ENCODE measurements at regions not wholly inside any gene's neighbourhood (a gene's known extent, or its start where the extent isn't known, plus 50 kb on each side); places are given as distances from the start of the nearest gene placed in this dataset.
"Not testable (repeated sequence)": the region's sequence is repeated elsewhere in the genome, so short reads cannot be mapped to it uniquely, and the experiment has no call there.

GRCh38 chr21:35749904-35750303, 310.4 kb downstream of the SETD4 start:
- no peak for DNase-seq (ENCODE audit: low read depth in 2 of 2)

GRCh38 chr21:35748678-35749314, 311.5 kb downstream of the SETD4 start:
- no peak for DNase-seq (ENCODE audit: low read depth in 2 of 2)

DNA sequence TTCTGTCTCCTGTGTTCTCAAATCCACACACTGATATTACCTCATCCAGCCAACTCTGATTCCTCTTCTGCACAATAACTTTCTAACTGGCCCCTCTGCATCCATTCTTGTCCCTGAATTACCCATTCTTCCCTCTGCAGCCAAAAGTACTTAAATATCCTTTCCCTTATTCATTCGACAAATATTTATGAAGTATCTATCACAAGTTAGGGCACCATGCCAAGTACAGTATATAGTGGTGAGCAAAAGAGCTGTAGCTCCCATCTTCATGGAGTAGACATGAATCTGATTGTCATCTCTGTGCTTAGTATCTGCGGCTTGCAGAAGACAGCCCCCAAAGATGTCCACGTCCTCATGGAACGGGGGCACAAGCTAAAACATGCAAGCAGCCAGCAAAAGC, 316.8 kb downstream of the SETD4 start:
- no peak for DNase-seq (ENCODE audit: low read depth in 2 of 2)

GRCh38 chr21:35738347-35738961, 321.9 kb downstream of the SETD4 start:
- DNase-seq (ENCODE audit: low read depth in 2 of 2): no peak

- no peak for DNase-seq (ENCODE audit: low read depth in 2 of 2)
Observed at GRCh38 chr21:35737899-35738346, 322.4 kb downstream of the SETD4 start.

DNA sequence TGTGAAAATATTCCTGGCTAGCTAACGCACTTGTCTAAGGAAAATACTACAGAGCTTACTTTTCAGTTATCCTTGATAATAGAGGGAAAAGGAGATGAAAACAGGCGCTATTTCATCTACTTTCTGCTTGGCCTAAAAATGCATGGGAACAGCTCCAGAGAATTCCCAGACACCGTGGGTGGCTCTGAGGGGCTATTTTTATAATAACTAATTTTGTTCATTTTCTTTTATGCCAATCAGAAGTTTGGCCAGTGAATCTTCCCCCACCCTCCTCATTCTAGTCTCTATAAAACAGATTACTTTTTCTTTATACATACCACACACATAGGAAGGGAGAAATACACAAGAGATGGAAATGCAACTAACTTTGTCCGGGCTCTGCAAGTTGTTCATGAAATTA, 322.9 kb downstream of the SETD4 start:
- no peak for DNase-seq (ENCODE audit: low read depth in 2 of 2)

DNA sequence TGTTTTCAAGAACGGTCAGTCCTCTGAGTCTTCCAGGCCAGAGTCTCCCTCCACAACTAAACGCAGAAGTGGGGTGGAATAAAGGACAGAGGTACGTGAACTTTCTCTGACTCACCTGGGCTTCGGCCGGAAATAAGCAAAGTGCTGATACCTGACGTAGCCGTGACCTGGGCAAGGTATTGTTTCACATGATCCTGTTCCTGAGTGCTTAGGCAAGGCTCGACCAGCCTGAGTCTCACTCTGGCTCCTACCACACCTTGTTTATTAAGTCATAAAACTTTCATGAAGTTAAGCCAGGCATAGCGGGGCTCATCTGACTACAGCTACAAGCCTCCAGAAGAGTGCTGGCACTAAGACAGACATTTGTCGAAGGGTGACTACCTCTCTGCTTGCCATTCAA, 327.5 kb downstream of the SETD4 start:
- no peak for DNase-seq (ENCODE audit: low read depth in 2 of 2)

DNA sequence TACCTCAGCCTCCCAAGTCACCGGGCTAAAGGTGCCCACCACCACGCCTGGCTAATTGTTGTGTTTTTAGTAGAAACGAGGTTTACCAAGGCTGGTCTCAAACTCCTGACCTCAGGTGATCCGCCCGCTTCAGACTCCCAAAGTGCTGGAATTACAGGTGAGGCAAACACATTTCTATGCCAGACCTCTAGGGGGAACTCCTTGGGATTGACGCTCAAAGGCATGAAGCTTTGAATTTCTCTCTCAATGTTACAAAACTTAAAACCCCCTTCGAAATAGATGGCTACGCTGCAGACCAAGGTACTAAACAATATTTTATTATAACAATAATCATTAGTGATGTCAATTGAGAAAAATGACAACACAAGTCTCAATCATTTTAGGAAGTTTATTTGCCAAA, 330.0 kb downstream of the SETD4 start:
- DNase-seq (ENCODE audit: low read depth in 2 of 2): no peak

DNA sequence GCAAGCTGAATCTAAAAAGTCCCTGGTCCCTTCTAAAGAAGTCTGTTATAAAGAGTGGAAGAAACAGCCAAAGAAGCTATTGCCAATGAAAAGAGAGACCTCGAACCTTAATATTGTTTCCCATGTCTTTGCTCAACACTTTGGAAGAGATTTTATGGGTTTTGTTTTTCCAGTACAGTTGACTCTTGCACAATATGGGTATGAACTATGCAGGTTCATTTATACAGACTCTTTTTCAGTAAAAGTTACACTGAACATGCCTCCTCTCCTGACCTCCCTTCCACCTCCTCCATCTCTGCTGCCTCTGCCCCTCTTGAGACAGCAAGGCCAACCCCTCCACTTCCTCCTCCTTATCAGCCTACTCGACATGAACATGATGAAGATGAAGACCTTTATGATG, 332.5 kb downstream of the SETD4 start:
- DNase-seq (ENCODE audit: low read depth in 2 of 2): no peak

GRCh38 chr21:35724156-35724555, 336.2 kb downstream of the SETD4 start:
- DNase-seq (ENCODE audit: low read depth in 2 of 2): no peak

DNA sequence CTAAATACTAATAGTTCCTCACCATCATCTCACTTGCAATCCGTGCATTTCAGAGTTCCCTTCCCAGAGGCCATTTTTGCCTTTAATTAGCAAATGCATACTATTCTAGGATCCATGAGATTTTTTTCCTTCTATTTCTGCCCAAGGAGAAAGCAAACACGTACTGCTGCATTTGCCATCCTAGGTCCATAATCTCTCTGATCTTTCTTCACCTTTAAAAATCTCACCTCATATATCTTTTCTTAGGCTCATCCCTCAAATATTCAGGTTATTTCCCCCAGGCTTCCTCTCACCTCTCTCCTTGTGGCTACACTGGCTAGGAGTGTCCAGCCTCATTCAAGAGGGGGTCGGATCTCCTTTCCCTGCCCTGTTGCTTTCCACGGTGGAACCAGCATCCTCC, 338.6 kb downstream of the SETD4 start:
- DNase-seq (ENCODE audit: low read depth in 2 of 2): no peak

- DNase-seq (ENCODE audit: low read depth in 2 of 2): no peak
Observed at GRCh38 chr21:35720208-35720731, 340.1 kb downstream of the SETD4 start.

DNA sequence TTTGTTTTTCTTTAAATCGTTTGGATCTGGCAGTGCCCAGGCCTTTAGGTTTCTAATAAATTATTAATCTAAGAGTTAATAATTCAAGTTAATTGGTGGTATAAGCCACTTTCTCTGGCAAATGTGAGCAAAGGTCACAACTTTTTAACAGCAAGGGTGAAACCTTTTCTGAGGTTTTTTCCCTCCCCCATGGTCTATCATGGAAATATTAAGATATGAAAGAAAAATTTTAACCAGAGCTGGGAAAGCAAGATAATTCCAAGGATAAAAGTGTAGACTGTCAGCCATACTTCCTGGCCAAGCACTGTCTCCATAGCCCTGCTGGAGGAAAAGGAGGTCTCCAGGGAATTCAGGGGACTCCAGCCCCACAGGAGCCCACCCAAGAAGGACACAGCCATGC, 341.2 kb downstream of the SETD4 start:
- DNase-seq (ENCODE audit: low read depth in 2 of 2): no peak

GRCh38 chr21:35716876-35717565, 343.3 kb downstream of the SETD4 start:
- no peak for DNase-seq (ENCODE audit: low read depth in 2 of 2)

- no peak for DNase-seq (ENCODE audit: low read depth in 2 of 2)
Observed at GRCh38 chr21:35713914-35714313, 346.4 kb downstream of the SETD4 start.

- DNase-seq (ENCODE audit: low read depth in 2 of 2): no peak
Observed at GRCh38 chr21:35711661-35712060, 348.7 kb downstream of the SETD4 start.

- no peak for DNase-seq (ENCODE audit: low read depth in 2 of 2)
Observed at GRCh38 chr21:35711213-35711612, 349.1 kb downstream of the SETD4 start.

DNA sequence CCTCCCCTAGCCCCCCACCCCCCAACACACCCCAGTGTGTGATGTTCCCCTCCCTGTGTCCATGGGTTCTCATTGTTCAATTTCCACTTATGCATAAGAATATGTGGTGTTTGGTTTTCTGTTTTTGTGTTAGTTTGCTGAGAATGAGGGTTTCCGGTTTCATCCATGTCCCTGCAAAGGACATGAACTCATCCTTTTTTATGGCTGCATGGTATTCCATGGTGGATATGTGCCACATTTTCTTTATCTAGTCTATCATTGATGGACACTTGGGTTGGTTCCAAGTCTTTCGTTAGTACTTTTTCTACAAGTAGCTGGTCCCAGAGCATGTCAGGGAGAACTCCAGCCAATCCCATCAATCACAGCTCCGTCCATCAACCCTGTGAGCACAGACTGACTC, 350.3 kb downstream of the SETD4 start:
- DNase-seq (ENCODE audit: low read depth in 2 of 2): not testable (repeated sequence)

GRCh38 chr21:35705888-35706287, 354.4 kb downstream of the SETD4 start:
- DNase-seq (ENCODE audit: low read depth in 2 of 2): no peak

DNA sequence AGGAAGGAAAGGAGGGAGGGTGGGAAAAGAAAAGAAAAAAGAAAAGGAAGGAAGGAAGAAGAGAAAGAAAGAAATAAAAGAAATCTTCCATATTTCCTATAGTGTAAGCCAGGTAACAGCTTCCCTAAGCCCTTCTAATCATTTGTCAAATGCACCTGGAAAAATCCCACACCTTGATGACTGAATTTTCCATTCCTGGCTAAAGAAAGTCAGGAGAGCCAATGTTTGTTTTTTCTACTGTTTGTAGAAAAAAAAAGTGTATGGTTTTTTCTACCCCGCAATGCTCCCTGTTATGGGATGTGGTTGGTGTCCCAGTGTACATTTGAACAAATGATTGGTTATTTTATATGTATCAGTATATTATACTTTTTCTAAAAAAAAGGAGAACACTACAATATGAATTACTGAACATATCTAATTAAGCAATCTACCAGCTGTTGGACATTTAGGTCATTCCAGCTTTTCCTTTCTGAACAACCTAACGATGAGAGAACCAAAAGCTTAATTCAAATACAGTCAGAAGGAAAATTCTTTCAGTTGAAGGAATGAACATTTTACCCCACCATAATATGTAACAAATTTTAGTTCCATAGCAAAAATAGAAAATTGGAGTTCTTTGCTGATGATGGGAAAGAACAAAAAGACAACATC, 355.0 kb downstream of the SETD4 start:
- DNase-seq (ENCODE audit: low read depth in 2 of 2): no peak

- DNase-seq (ENCODE audit: low read depth in 2 of 2): no peak
Observed at GRCh38 chr21:35703704-35704103, 356.6 kb downstream of the SETD4 start.

DNA sequence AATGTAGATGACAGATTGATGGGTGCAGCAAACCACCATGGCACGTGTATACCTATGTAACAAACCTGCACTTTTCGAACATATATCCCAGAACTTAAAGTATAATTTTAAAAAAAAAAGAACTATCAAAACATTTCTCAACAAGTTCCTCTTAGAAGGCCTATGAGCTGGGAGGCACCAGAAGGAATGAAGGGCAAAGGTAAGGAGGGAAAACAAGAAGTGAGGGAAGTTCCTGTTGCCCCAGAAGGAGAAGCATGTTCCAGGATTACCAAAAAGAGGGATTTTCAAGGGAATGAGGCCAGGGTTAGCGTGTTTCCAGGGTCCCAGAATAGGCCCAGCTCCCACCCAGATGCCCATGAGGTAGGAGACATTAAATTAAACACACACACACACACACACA, 361.0 kb downstream of the SETD4 start:
- no peak for DNase-seq (ENCODE audit: low read depth in 2 of 2)

Data from activated CD4-positive, alpha-beta T cell treated with anti-CD3 and anti-CD28 coated beads for 24 hours (primary cell).